Right lobe of liver (tissue), 4 donors: ENCODE measurements at regions not wholly inside any gene's neighbourhood (a gene's known extent, or its start where the extent isn't known, plus 50 kb on each side); places are given as distances from the start of the nearest gene placed in this dataset.

Experiments used
- CTCF ChIP-seq, 4 donors: fragments of 200-600 bp in 3 of 4; fragments of 450-650 bp in 1 of 4; IDR thresholded peaks; one replicate each; pipeline versions ENCODE4 v1.5.1 to v1.8.0; 2016 to 2022; ENCODE audit warnings: antibody characterized with exemption in 4 of 4, mild to moderate bottlenecking in 2 of 4
- POLR2A ChIP-seq: fragments of 450-650 bp; IDR thresholded peaks from one replicate; pipeline ENCODE4 v1.6.1; 2017; ENCODE audit warnings: antibody characterized with exemption, mild to moderate bottlenecking
- donor health status: DM: no; HTN: no; CAD: no.
- donor health status: DM: no; HTN: no; CAD: no.
- donor health status: DM: no; HTN: yes; CAD: no.

DNA sequence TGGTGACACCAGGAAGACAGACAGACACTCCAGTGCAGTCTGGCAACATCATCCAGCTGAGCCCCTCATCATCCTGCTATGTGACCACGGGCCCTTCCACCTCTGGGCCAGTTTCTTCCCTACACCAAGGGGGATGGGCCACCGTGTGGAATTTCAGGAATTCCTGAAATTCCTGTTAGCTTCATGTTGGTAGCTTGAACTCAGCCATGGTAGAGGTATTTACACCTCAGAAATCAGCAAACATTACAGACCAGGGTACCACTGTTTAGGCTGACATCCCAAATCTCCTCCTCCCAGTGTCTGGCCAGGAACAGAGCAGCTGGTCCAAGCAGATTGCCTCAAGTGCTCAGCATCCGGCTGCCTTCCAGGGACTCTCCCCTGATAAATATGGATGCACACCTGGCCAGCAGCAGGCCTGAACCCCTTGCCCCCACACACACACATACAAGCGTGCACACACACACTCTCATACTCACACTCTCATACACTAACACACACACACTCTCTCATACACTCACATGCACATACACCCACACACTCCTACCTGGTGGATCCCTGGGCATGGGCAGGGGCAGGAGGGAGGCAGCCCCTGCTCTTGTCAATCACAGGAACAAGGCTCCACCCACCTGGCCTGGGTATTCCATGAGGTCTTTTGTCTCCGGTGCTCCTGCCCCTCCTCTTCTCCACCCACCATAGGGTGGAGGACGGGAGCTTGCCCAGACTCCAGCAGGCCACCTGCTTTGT, 85.2 kb downstream of the BUD13 start:
- TF ChIP-seq CTCF (IDR thresholded peaks at IDR 0.05) (no peak), POLR2A (no peak)
